ENCODE measurements at regions not wholly inside any gene's neighbourhood (a gene's known extent, or its start where the extent isn't known, plus 50 kb on each side); places are given as distances from the start of the nearest gene placed in this dataset.

DNA sequence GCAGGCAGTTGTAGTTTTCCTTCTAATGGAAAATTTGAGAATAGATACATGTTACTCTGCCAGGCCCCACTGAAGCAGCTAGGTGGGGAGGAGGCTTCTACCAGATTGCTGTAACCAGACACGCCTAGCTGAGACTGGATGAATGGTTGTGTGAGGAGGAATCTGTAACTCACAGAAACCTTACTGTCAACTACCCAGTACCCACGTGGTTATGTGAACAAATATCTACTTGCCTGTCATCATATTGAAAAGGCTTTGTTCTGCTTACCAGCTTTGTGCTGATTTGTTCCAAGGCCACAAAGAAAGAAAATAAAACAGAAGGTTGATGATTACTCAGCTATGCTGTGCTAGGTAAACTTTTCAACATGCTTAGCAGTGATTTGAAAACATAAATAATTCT is 167.2 kb downstream of the CAPZA3 start:
- TF ChIP-seq, protein P1, sequence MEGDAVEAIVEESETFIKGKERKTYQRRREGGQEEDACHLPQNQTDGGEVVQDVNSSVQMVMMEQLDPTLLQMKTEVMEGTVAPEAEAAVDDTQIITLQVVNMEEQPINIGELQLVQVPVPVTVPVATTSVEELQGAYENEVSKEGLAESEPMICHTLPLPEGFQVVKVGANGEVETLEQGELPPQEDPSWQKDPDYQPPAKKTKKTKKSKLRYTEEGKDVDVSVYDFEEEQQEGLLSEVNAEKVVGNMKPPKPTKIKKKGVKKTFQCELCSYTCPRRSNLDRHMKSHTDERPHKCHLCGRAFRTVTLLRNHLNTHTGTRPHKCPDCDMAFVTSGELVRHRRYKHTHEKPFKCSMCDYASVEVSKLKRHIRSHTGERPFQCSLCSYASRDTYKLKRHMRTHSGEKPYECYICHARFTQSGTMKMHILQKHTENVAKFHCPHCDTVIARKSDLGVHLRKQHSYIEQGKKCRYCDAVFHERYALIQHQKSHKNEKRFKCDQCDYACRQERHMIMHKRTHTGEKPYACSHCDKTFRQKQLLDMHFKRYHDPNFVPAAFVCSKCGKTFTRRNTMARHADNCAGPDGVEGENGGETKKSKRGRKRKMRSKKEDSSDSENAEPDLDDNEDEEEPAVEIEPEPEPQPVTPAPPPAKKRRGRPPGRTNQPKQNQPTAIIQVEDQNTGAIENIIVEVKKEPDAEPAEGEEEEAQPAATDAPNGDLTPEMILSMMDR (conservative IDR thresholded peaks at IDR 0.05; ENCODE audit: low read length): no peak
- TF ChIP-seq EZH2phosphoT487 (IDR thresholded peaks at IDR 0.05; ENCODE audit: borderline replicate concordance): no peak

Measured in Loucy (cell line).